Ovary (tissue), 3 donors: ENCODE measurements at regions not wholly inside any gene's neighbourhood (a gene's known extent, or its start where the extent isn't known, plus 50 kb on each side); places are given as distances from the start of the nearest gene placed in this dataset.

ENCODE experiments used
- CTCF ChIP-seq, 3 donors: fragments of 450-650 bp in 2 of 3; fragments of 200-600 bp in 1 of 3; IDR thresholded peaks; one replicate each; pipeline versions ENCODE4 v1.5.1 to v1.8.0; 2016 to 2022; ENCODE audit warnings: antibody characterized with exemption in 3 of 3, mild to moderate bottlenecking in 1 of 3
- POLR2A ChIP-seq: fragments of 450-650 bp; IDR thresholded peaks from one replicate; pipeline ENCODE4 v1.6.1; 2017; ENCODE audit warnings: antibody characterized with exemption, mild to moderate bottlenecking, moderate library complexity
- donor health status: DM: no; HTN: no; CAD: no.

GRCh38 chr3:24565656-24566055 lies 71.0 kb upstream of the THRB start:
- no peak for TF ChIP-seq CTCF (IDR thresholded peaks at IDR 0.05)
- TF ChIP-seq POLR2A: no peak
